GM21576 (cell line): ENCODE measurements at regions not wholly inside any gene's neighbourhood (a gene's known extent, or its start where the extent isn't known, plus 50 kb on each side); places are given as distances from the start of the nearest gene placed in this dataset.

Experiments used
- ATAC-seq: cut with Tn5 transposase; IDR thresholded peaks from one replicate; pipeline ENCODE4 v1.9.1; 2021; ENCODE audit warnings: mild to moderate bottlenecking, moderate library complexity; ENCODE audit not compliant: unreplicated experiment

DNA sequence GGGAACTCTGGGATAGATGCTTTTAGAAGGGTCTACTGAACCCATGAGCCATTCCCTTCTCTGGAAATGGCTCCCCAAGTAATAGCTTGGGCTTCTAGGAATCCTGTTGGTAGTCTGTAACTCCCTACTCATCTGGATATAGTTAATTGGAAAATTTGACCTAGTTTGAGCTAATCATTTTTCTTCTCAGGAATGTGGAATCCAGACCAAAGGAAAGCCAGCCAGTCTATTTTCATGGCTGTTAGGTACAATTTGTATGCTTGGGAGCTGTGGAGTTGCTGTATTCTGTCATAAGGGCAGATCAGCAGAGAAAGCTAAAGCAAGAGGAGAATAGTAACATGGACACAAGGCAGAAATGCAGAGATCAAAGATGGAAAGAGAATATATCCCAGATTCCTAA is 71.6 kb upstream of the C1GALT1 start:
- ATAC-seq = no peak

DNA sequence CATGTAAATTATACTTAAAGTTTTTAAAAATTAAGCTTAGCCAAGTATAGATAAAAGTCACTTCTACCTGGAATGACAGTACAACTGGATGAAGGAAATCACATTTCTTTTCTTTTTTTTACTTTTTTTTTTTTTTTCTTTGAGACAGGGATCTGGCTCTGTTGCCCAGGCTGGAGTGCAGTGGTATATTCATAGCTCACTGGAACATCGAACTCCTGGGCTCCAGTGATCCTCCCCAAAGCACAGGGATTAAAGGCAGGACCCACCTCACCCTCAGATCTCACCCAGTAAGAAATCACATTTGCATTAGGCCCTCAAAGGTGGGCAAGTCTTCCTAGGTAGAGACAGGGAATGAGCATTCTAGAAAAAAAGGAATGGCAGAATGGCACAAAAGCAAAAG is 69.5 kb upstream of the C1GALT1 start:
- ATAC-seq = no peak

DNA sequence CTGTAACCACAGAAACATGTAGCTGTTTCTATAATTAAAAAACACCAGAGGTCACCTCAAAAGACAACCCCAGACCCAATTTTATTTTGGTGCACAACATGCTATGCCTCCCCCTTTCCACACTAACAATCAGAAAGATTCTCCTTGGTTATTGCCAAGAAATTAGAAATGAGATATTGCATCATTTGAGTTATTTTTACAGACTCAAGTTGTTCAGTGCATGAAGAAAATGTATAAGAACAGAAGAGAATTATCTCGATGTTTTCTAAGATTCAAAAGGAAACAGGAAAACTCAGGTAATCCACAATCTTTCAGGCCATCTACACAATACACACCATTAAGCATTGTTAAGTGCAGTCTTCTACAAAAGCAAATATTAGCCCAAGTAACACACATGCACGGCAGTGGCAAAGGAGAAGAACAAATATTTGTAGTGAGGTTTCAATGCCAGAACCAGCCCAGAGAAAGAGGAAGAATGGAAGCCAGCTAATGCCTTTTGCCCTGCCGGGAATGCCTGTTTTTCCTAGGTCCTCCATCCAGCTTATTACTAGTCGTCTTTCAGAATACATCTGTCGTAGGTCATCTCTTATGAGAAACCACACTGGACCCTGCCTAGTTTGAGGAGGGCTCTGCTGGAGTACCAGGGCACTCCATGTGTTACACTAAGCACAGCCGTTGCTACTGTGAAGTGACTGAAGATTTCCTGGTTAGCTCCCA is 67.6 kb upstream of the C1GALT1 start:
- ATAC-seq = no peak

DNA sequence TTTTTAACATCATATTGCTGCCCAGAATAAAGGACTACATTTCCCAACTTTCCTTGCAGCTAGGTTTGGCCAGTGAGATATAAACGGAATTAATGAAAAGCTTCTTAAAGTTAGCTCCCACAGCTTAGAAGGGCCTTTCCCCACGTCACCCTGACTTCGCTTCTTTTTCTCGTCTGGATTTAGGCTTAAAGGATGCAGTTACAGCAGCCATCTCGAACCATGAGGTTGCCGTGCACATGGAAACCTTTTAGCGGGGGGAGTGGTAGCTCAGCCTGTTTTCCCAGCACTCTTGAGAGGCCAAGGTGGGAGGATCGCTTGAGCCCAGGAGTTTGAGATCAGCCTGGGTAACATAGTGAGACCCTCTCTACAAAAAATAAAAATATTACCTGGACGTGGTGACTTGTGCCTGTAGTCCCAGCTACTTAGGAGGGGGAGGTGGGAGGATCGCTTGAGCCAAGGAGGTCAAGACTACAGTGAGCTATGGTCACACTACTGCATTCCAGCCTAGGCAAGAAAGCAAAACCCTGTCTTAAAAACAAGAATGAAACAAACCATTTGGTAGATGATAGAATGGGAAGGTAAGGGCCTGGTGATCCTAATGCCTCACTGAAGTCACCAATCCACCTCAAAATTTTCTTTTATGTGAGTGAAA is 64.3 kb upstream of the C1GALT1 start:
- no peak for ATAC-seq

DNA sequence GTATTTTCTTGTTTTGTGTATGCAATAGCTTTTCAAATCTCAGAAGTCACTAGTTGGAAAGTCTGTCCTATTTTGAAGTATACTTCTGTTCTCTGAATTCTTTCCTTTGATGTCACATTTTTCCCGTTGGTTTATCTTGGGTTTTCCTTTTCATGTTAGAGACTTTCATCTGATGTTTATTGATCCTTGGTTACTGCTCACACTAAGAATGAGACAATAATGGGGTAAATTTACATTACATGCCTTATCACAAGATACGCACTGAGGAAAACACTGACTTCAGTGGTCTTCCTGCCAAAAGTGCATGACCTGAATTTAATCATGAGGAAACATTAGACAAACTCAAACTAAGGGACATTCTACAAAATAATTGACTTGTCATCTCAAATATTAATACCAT is 63.5 kb upstream of the C1GALT1 start:
- ATAC-seq = no peak

DNA sequence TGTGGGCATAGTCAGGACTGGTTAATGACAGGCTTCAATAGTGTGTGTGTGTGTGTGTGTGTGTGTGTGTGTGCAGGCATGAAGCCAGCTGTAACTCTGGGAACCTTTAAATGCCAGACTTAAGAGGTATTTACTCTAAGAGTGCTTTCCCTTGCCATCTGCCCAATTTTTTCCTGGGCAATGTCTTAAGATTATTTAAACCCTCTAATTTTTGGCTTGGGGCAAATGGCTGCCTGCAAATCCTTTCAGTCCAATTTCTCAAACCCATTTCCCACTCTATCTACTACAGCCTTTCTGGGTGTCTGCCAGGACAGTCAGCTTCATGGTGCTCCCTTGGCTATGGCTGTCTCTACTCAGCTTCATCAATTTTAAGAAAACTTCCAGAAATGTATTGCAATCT is 62.6 kb upstream of the C1GALT1 start:
- no peak for ATAC-seq

DNA sequence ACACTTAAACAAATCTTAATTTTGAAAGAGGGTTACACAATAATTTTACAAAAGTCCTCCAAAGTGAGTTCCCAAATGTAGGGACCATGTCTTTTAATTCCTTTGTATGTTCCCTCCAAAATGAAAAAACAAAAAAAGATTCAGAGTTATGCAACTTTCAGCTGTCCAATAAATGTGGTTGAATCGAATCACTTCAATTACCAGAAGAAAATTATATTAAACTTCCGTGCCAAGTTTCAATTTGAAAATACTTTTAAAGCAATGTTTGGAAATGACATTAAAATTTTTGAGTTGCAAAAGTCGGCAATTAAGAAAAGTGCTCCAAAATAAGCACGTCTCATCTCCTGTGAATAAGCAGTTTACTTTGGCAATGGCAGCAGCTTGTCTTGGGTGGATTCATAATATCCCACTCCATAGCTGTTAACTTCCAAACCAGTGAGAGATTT is 60.3 kb upstream of the C1GALT1 start:
- no peak for ATAC-seq

DNA sequence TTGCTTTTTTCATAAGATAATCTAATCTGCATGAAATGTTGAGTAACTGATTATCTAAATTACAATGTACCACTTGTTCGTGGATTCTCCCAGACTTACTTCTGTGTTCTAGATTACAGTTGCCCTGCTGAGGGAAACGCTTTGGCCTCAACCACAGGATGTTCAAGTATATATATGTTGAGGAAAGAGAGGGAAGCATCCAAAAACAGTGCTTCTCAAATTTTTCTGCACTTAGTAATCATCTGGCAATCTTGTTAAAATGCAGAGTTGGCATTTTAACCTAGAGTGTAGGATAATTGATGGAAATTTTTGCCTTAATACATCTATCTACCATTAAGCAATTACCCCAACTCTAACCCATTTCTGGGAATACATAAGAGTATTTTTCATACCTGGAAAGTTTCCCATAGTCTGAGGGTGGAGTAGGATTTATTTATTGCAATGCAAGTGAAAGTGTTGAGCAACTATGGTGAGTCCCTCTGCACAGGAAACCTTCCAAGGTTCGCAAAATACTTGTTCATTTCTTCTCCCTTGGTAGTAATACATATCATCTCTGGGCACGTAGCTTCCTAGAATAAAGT is 59.6 kb upstream of the C1GALT1 start:
- no peak for ATAC-seq

DNA sequence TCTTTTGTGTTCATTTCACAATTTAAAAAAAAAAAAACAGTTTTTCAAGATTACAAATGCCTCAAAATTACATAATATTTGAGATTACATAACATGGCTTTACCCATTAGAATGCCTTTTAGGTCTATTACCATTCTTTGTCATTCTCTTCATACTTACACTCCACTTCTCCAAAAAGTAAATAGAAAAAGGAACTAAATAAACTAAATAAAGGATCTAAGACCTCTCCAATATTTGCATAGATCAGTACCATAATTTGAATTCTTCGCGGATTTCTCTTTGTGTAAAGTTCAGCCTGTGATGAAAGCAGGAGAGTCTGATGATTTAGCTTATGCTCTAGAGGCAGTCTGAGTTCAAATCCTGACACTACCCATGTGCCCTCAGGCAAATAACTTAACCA is 56.4 kb upstream of the C1GALT1 start:
- ATAC-seq = no peak

GRCh38 chr7:7127773-7128172 is 54.6 kb upstream of the C1GALT1 start:
- no peak for ATAC-seq

DNA sequence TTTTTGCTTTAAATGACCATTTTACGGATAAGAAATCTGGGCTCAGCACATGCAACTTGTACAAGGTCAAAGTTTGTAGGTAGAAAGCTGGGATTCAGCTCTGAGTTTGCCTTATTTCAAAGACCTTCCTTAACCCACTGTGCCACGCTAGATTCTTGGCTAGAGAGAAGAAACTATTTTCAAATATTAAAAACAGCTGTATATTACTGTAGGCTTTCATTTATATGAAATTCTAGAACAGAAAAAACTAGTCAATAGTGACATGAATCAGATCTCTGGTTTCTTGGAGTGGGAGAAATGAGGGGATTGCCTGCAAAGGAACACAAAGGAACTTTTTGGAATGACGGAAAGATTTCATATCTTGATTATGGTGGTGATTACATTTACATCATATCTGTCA is 53.0 kb upstream of the C1GALT1 start:
- no peak for ATAC-seq

DNA sequence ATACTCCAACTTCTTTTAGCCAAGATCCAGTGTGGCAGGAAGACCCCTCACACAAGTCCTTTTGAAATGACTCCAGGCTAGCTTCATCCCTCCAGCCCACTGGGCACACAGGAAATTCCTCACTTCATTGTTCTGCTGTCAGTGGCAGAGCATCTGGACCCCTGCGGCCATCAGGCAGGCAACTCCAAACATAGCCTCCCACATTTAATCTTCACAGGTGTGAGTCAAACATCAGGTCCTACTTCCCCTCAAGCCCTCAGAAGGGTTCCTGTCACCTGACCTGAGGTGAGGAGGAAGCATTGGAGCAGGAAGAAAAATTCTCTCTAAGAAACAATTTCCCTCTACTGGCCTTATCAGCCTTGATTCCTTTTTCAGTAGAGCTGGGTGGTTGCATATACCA is 51.1 kb upstream of the C1GALT1 start:
- no peak for ATAC-seq
